ENCODE measurements at regions not wholly inside any gene's neighbourhood (a gene's known extent, or its start where the extent isn't known, plus 50 kb on each side); places are given as distances from the start of the nearest gene placed in this dataset.

- TF ChIP-seq POLR2A (IDR thresholded peaks at IDR 0.05; ENCODE audit: low read length) (no peak), GATA1 (IDR thresholded peaks at IDR 0.05; ENCODE audit: low read depth, low read length) (no peak)
Measured at GRCh38 chr15:69782809-69783208, 314.9 kb downstream of the TLE3 start.
